Transverse colon (tissue), 4 donors: ENCODE measurements at regions not wholly inside any gene's neighbourhood (a gene's known extent, or its start where the extent isn't known, plus 50 kb on each side); places are given as distances from the start of the nearest gene placed in this dataset.
"Not testable (repeated sequence)": the region's sequence is repeated elsewhere in the genome, so short reads cannot be mapped to it uniquely, and the experiment has no call there.

ENCODE experiments used
- DNase-seq: peaks from one replicate; pipeline ENCODE4 v3.0.0-alpha.2; 2019
- H3K27ac ChIP-seq, 4 donors: fragments of 200-600 bp; sonication (generic); 2 replicates each; pipeline ENCODE4 v1.5.1; 2016 to 2018; ENCODE audit warnings: inconsistent platforms in 4 of 4
- H3K27me3 ChIP-seq: fragments of 200-600 bp; sonication (generic); 2 replicates; pipeline ENCODE4 v1.5.1; 2017; ENCODE audit warnings: inconsistent platforms
- H3K36me3 ChIP-seq, 4 donors: fragments of 200-600 bp; sonication (generic); 2 replicates each; pipeline ENCODE4 v1.5.1; 2017 to 2019; ENCODE audit warnings: inconsistent platforms in 4 of 4
- H3K4me1 ChIP-seq, 4 donors: fragments of 200-600 bp; sonication (generic); 2 replicates each; pipeline ENCODE4 v1.5.1; 2017 to 2020; ENCODE audit warnings: inconsistent platforms in 4 of 4
- H3K4me3 ChIP-seq, 4 donors: fragments of 200-600 bp; sonication (generic); 1 replicate in 1 of 4; 2 replicates in 3 of 4; pipeline versions ENCODE4 v1.5.1 to v1.6.1; 2017 to 2019; ENCODE audit warnings: inconsistent platforms in 4 of 4
- H3K9me3 ChIP-seq, 2 donors: fragments of 200-600 bp; sonication (generic); 2 replicates each; pipeline ENCODE4 v1.5.1; 2017 to 2019; ENCODE audit warnings: inconsistent platforms in 2 of 2
- EP300 ChIP-seq: sonication (generic); formaldehyde crosslinking; IDR thresholded peaks from one replicate; pipeline ENCODE4 v1.6.1; 2017; ENCODE audit warnings: antibody characterized with exemption, low read depth
- POLR2A ChIP-seq: fragments of 450-650 bp; IDR thresholded peaks from one replicate; pipeline ENCODE4 v1.6.1; 2016; ENCODE audit warnings: antibody characterized with exemption, mild to moderate bottlenecking, moderate library complexity
- POLR2AphosphoS5 ChIP-seq, 3 donors: sonication (generic); formaldehyde crosslinking; IDR thresholded peaks; one replicate each; pipeline ENCODE4 v1.6.1; 2016; ENCODE audit warnings: antibody characterized with exemption in 3 of 3
- WGBS, 2 donors: methylation state at CpG; one replicate each; pipeline ENCODE4 v1.1.5; 2018; ENCODE audit warnings: low coverage in 1 of 2; 5-methylcytosine and 5-hydroxymethylcytosine counted together
- in situ Hi-C, 4 donors: fragments of 200-750 bp; cut with MboI; loops; one replicate each; pipeline versions ENCODE4 v1.15.0 to v1.15.1; 2017; ENCODE audit warnings: low sequenced_read_pairs in 3 of 4, low pct_ligation_motif_present in 1 of 4, low pct_unique_long_range_greater_than_20kb in 1 of 4
- intact Hi-C: fragments of 100-400 bp; cut with DNase I; formaldehyde crosslinking; loops from one replicate; pipeline ENCODE4 v1.15.1; 2023; ENCODE audit warnings: low total_unique reads
- TF ChIP-seq, protein P1 (sequence below), 5 experiments: fragments of 200-600 bp in 3 of 5; fragments of 450-650 bp in 2 of 5; sonication (generic) in 3 of 5; IDR thresholded peaks; 1 replicate in 2 of 5; 2 replicates in 3 of 5; pipeline ENCODE4 v1.5.1; 2016 to 2017; ENCODE audit warnings: antibody characterized with exemption in 5 of 5, inconsistent platforms in 3 of 5, mild to moderate bottlenecking in 2 of 5, moderate library complexity in 1 of 5

DNA sequence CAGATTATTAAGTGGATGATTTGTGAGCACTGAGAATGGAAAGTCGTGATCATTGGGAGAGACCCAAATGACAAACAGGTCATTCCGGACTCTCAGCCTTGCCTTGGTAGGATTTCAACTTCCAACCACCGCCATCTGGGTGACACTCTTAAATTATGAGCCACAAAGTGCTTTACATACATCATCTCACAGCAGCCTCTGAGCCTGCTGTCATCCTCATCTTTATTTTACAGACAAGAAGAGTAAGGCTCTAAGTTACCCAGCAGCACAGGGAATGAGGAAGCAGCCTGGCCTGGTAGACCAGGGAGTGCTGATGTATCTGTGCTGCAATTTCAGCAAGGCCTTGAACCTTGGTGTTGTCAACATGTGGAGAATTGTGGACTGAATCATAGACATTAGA, 105.8 kb upstream of the TRIM2 start:
- Histone ChIP-seq H3K4me3 (no peak overlapping the region), H3K4me1 (no peaks in the 10 kb centered on the region), H3K36me3 (no peaks in the 10 kb centered on the region), H3K27ac (no peak overlapping the region), H3K27me3 (no peaks in the 10 kb centered on the region), H3K9me3 (no peaks in the 10 kb centered on the region)
- in situ Hi-C loops = loop anchor here in 1 of 4 donors (25.0 kb wide), 1 partner anchor 236 kb away; no protein-coding TSS in a partner anchor
- WGBS, 2 donors = 47 to 61% methylated on average over 3 of the region's 3 CpGs
- no peak for DNase-seq
- intact Hi-C loops = no loop called here
- TF ChIP-seq, protein P1, sequence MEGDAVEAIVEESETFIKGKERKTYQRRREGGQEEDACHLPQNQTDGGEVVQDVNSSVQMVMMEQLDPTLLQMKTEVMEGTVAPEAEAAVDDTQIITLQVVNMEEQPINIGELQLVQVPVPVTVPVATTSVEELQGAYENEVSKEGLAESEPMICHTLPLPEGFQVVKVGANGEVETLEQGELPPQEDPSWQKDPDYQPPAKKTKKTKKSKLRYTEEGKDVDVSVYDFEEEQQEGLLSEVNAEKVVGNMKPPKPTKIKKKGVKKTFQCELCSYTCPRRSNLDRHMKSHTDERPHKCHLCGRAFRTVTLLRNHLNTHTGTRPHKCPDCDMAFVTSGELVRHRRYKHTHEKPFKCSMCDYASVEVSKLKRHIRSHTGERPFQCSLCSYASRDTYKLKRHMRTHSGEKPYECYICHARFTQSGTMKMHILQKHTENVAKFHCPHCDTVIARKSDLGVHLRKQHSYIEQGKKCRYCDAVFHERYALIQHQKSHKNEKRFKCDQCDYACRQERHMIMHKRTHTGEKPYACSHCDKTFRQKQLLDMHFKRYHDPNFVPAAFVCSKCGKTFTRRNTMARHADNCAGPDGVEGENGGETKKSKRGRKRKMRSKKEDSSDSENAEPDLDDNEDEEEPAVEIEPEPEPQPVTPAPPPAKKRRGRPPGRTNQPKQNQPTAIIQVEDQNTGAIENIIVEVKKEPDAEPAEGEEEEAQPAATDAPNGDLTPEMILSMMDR (IDR thresholded peaks at IDR 0.05) = no peak
- no peak for TF ChIP-seq POLR2A
- no peak for TF ChIP-seq POLR2AphosphoS5 (IDR thresholded peaks at IDR 0.05)
- no peak for TF ChIP-seq EP300

DNA sequence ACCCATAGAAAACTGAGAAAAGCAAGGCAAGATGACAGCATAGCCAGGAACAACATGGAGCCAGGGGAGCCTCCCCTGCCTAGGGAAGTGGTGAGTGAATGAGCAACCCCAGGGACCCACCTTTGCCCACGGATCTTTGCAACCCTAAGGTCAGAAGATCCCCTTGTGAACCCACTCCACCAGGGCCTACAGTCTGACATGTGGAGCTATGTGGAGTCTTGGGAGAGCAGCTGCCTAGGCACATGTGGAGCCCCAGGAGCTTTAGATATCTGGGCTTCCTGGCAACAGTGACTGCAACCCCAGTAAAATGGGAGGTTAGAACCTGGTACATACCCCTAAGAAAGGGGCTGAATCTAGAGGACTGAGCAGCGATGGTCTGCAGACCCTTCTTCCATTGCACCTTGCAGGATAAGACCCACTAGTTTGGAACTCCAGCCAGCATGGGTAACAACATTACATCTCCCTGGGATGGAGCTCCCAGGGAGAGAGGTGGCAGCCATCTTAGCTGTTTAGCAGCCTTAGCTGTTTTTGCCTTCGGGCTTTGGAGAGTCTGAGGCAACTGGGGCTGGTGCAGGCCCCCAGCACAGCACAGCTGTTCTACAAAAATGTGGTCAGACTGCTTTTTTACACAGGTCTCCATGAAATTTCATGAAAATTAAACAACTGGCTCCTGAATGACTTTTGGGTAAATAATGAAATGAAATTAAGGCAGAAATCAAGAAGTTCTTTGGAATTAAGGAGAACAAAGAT, 104.7 kb upstream of the TRIM2 start:
- Histone ChIP-seq H3K27ac (no peak overlapping the region), H3K27me3 (no peaks in the 10 kb centered on the region), H3K4me1 (no peaks in the 10 kb centered on the region), H3K9me3 (no peaks in the 10 kb centered on the region), H3K4me3 (no peak overlapping the region), H3K36me3 (no peaks in the 10 kb centered on the region)
- in situ Hi-C loops = loop anchor here in 1 of 4 donors (25.0 kb wide), 1 partner anchor 237 kb away; no protein-coding TSS in a partner anchor
- no peak for DNase-seq
- TF ChIP-seq POLR2A = no peak
- no peak for TF ChIP-seq POLR2AphosphoS5 (IDR thresholded peaks at IDR 0.05)
- TF ChIP-seq EP300 = no peak
- TF ChIP-seq, protein P1 (IDR thresholded peaks at IDR 0.05) = no peak
- WGBS, 2 donors = 87 to 100% methylated on average over 1 to 3 of the region's 3 CpGs
- intact Hi-C loops = no loop called here

DNA sequence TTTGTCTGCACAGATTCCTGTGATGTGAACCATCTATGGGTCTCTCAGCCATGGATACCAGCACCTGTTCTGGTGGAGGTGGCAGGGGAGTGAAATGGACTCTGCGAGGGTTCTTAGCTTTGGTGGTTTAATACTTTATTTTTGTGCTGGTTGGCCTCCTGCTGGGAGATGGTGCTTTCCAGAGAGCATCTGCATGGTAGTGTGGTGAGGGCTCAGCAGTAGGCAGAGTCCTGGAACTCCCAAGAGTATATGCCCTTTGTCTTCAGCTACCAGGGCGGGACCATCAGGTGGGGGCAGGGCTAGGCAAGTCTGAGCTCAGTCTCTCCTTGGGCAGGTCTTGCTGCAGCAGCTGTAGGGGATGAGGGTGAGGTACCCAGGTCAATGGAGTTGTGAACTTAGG, 97.5 kb upstream of the TRIM2 start:
- H3K27me3 ChIP-seq, in situ Hi-C loops, H3K27ac ChIP-seq, intact Hi-C loops, DNase-seq, H3K4me3 ChIP-seq, H3K4me1 ChIP-seq, H3K36me3 ChIP-seq, H3K9me3 ChIP-seq: not testable (repeated sequence)
- 88 to 100% methylated on average over 1 to 2 of the region's 2 CpGs for WGBS, 2 donors

DNA sequence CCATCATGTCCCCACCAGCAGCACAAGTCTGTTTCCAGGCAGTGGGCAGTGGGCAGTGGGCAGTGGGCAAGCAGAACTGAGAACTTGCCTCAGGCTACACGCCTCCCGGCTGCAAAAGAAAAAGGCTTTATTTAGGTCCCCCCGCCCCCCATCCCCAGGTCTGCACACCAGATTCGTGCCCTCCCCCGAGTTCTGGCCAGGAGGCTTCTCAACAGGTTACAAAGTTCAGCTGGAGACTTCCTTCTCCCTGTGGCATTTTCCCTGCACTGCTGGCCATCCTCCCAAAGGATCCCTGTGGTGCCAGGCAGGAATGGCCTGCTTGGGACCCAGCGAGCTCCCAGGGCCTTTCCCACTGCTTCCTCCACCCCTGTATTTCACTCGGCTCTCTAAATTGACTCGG, 97.0 kb upstream of the TRIM2 start:
- Histone ChIP-seq H3K27me3 (no peaks in the 10 kb centered on the region), H3K4me3 (no peak overlapping the region), H3K27ac (no peak overlapping the region), H3K36me3 (no peaks in the 10 kb centered on the region), H3K9me3 (no peaks in the 10 kb centered on the region), H3K4me1 (no peaks in the 10 kb centered on the region)
- WGBS, 2 donors = 90% methylated on average over 8 of the region's 8 CpGs; no CpG with 5 or more reads in 1 of the 2 donors
- TF ChIP-seq POLR2A (no peak), POLR2AphosphoS5 (IDR thresholded peaks at IDR 0.05) (no peak), EP300 (no peak)
- TF ChIP-seq, protein P1 (IDR thresholded peaks at IDR 0.05) = no peak
- intact Hi-C loops (no loop called here), in situ Hi-C loops (no loop called here)
- DNase-seq = no peak
